K562 (cell line): ENCODE measurements at regions not wholly inside any gene's neighbourhood (a gene's known extent, or its start where the extent isn't known, plus 50 kb on each side); places are given as distances from the start of the nearest gene placed in this dataset.
A peak's percentile ranks its signal among the peaks of the same experiment; 100 is the strongest.

Experiments used
- ARID1B ChIP-seq: fragments of 450-650 bp; IDR thresholded peaks from 2 replicates; pipeline ENCODE4 v1.6.1; 2016; ENCODE audit warnings: antibody characterized with exemption, mild to moderate bottlenecking, inconsistent platforms
- BDP1 ChIP-seq: IDR thresholded peaks from 3 replicates; pipeline ENCODE4 v1.6.1; 2011; ENCODE audit not compliant: insufficient read length, insufficient read depth
- CEBPG ChIP-seq, 3 experiments: fragments of 200-800 bp in 1 of 3; sonication (Bioruptor generic) in 1 of 3; sonication (generic) in 1 of 3; formaldehyde crosslinking in 1 of 3; IDR thresholded peaks in 2 of 3; conservative IDR thresholded peaks in 1 of 3; 2 replicates each; pipeline versions ENCODE4 v1.6.1 to v1.8.0; 2016 to 2022; ENCODE audit warnings: missing compliant biosample characterization in 2 of 3, missing genetic modification characterization in 2 of 3, mild to moderate bottlenecking in 1 of 3, missing genetic modification reagents in 1 of 3
- EHMT2 ChIP-seq: fragments of 450-650 bp; IDR thresholded peaks from 2 replicates; pipeline ENCODE4 v1.6.1; 2018; ENCODE audit warnings: antibody characterized with exemption
- HDAC2 ChIP-seq: fragments of 450-650 bp; IDR thresholded peaks from 2 replicates; pipeline ENCODE4 v1.6.1; 2016; ENCODE audit warnings: mild to moderate bottlenecking
- HDAC3 ChIP-seq: fragments of 450-650 bp; IDR thresholded peaks from 2 replicates; pipeline ENCODE4 v1.6.1; 2018; ENCODE audit warnings: borderline replicate concordance, mild to moderate bottlenecking, moderate library complexity; ENCODE audit not compliant: partially characterized antibody
- NFXL1 ChIP-seq: fragments of 450-650 bp; formaldehyde crosslinking; IDR thresholded peaks from 2 replicates; pipeline ENCODE4 v1.4.0; 2021; ENCODE audit warnings: mild to moderate bottlenecking
- PPARD ChIP-seq: fragments of 250-450 bp; sonication (Bioruptor Pico); IDR thresholded peaks from 2 replicates; pipeline ENCODE4 v1.8.0; 2022; ENCODE audit warnings: inconsistent platforms, mild to moderate bottlenecking, moderate library complexity
- SRSF7 ChIP-seq: fragments of 200-400 bp; formaldehyde crosslinking; optimal IDR thresholded peaks from 2 replicates; pipeline ENCODE3; 2017; ENCODE audit warnings: mild to moderate bottlenecking, low read depth, low read length
- TF ChIP-seq, protein P1 (sequence below), 2 experiments: fragments of 450-650 bp in 1 of 2; sonication (generic) in 1 of 2; formaldehyde crosslinking in 1 of 2; IDR thresholded peaks in 1 of 2; conservative IDR thresholded peaks in 1 of 2; 2 replicates each; pipeline versions ENCODE4 v1.6.1 to v1.8.1; 2016 to 2023; ENCODE audit warnings: mild to moderate bottlenecking in 2 of 2, moderate library complexity in 2 of 2, inconsistent platforms in 1 of 2, missing genetic modification reagents in 1 of 2
- TF ChIP-seq, protein P2 (sequence below): IDR thresholded peaks from 2 replicates; pipeline ENCODE4 v1.6.1; 2014; ENCODE audit warnings: antibody characterized with exemption

DNA sequence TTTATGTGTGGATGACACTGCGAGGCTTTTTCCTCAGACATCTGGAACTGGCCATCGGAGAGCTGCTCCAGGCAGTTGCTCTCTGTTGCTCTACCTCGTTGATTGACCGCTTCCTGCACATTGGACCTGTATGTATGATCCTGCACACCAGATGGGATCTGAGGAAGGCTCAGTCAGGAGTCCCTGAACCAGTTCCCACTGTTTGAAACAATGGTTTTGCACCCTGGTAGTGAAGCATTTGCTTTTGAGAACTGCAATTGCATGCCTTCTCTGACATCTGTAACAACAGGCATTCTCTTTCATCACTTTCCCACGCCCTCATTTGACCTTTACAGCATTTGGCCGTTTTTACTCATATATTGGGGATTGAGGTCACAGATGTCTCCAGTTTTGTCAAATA lies 61.1 kb upstream of the NPAS1 start (continued):
- TF ChIP-seq, protein P1, sequence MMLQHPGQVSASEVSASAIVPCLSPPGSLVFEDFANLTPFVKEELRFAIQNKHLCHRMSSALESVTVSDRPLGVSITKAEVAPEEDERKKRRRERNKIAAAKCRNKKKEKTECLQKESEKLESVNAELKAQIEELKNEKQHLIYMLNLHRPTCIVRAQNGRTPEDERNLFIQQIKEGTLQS (IDR thresholded peaks at IDR 0.05) = peak; percentile 33; the same call in 1 of the 2 replicates
- TF ChIP-seq, protein P1 (CRISPR knock-in tag; conservative IDR thresholded peaks at IDR 0.05) = no peak
- TF ChIP-seq NFXL1 (CRISPR knock-in tag) (no peak), HDAC3 (no peak), HDAC2 (0 out of 2 replicates have a peak, but pooled peaks have one; percentile 21), BDP1 (no peak), SRSF7 (no peak), PPARD (CRISPR knock-in tag) (no peak), CEBPG (CRISPR knock-in tag; IDR thresholded peaks at IDR 0.05) (peak; percentile 71), CEBPG (tag; conservative IDR thresholded peaks at IDR 0.05 in 1 of 2, IDR thresholded peaks at IDR 0.05 in 1 of 2) (peak in 1 of 2 experiments; percentile 52; a peak in 1 of 4 replicates), ARID1B (no peak), EHMT2 (no peak)
- TF ChIP-seq, protein P2, sequence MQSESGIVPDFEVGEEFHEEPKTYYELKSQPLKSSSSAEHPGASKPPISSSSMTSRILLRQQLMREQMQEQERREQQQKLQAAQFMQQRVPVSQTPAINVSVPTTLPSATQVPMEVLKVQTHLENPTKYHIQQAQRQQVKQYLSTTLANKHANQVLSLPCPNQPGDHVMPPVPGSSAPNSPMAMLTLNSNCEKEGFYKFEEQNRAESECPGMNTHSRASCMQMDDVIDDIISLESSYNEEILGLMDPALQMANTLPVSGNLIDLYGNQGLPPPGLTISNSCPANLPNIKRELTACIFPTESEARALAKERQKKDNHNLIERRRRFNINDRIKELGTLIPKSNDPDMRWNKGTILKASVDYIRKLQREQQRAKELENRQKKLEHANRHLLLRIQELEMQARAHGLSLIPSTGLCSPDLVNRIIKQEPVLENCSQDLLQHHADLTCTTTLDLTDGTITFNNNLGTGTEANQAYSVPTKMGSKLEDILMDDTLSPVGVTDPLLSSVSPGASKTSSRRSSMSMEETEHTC = no peak
- TF ChIP-seq, all 486 proteins: peak for 10
